HepG2 (cell line): ENCODE measurements at regions not wholly inside any gene's neighbourhood (a gene's known extent, or its start where the extent isn't known, plus 50 kb on each side); places are given as distances from the start of the nearest gene placed in this dataset.

Experiments used
- ATAC-seq: fragments of 200-7000 bp; cut with Tn5 transposase; 3 replicates; pipeline ENCODE4 v1.9.1; 2020; ENCODE audit warnings: mild to moderate bottlenecking, moderate library complexity
- BruUV-seq: library from RNA; stranded (reverse); fragments of 400-500 nt; replicated peaks from 2 replicates; lab custom pipeline; 2021; lab: Mats Ljungman, UMichigan
- CTCF ChIA-PET: fragments of 300-600 bp; formaldehyde crosslinking; extraction: SDS; loops from one replicate; lab custom pipeline; 2021; ENCODE audit warnings: low total read pairs, inconsistent platforms, low intra/inter-chr PET ratio; lab: Yijun Ruan, JAX
- POLR2A ChIA-PET: fragments of 350-600 bp; sonication (Branson Sonifier 250); formaldehyde crosslinking; loops from one replicate; lab custom pipeline; 2020; ENCODE audit warnings: antibody characterized with exemption, inconsistent platforms; lab: Yijun Ruan, JAX
- DNase-seq: peaks from one replicate; pipeline ENCODE4 v3.0.0-alpha.2; 2015; ENCODE audit warnings: low spot score
- FAIRE-seq: peaks from 3 replicates; lab custom pipeline; 2011; peaks lifted over from hg19 to GRCh38; lab: Jason Lieb, UNC
- H2AFZ ChIP-seq: one replicate; pipeline ENCODE4 v1.6.1; 2011; ENCODE audit warnings: low read length, inconsistent platforms
- H3K27ac ChIP-seq: fragments of 300-600 bp; 3 replicates; pipeline ENCODE4 v1.8.0; 2011; ENCODE audit warnings: mixed run types, mild to moderate bottlenecking, mixed read lengths, low read length, inconsistent platforms; ENCODE audit not compliant: insufficient read depth; ENCODE audit errors: extremely low read length
- H3K27me3 ChIP-seq, 2 experiments: fragments of 200-600 bp in 1 of 2; 2 replicates in 1 of 2; 3 replicates in 1 of 2; pipeline versions ENCODE4 v1.6.0 to v1.8.0; 2011; ENCODE audit warnings: low read length in 2 of 2, mild to moderate bottlenecking in 2 of 2, moderate library complexity in 2 of 2, inconsistent platforms in 1 of 2; ENCODE audit not compliant: insufficient read depth in 2 of 2, control insufficient read depth in 1 of 2
- H3K36me3 ChIP-seq, 2 experiments: fragments of 200-600 bp in 1 of 2; replicated peaks in 1 of 2; 2 replicates in 1 of 2; 3 replicates in 1 of 2; pipeline versions ENCODE4 v1.5.1 to v1.8.0; 2011; ENCODE audit warnings: low read length in 2 of 2, inconsistent platforms in 1 of 2; ENCODE audit not compliant: insufficient read depth in 2 of 2, control insufficient read depth in 1 of 2
- H3K4me1 ChIP-seq: 2 replicates; pipeline ENCODE4 v1.5.1; 2012; ENCODE audit warnings: low read length, inconsistent platforms; ENCODE audit not compliant: insufficient read depth
- H3K4me2 ChIP-seq: 2 replicates; pipeline ENCODE4 v1.6.0; 2011; ENCODE audit warnings: low read depth, low read length, inconsistent platforms
- H3K4me3 ChIP-seq, 3 experiments: fragments of 200-600 bp in 1 of 3; sonication (generic), shearing (Covaris generic) in 1 of 3; replicated peaks in 1 of 3; 2 replicates each; pipeline ENCODE4 v1.5.1; 2011 to 2016; ENCODE audit warnings: low read length in 3 of 3, inconsistent platforms in 2 of 3, low read depth in 2 of 3, mild to moderate bottlenecking in 2 of 3, control low read depth in 1 of 3, mixed read lengths in 1 of 3; ENCODE audit not compliant: insufficient read depth in 1 of 3
- H3K79me2 ChIP-seq: one replicate; pipeline ENCODE4 v1.6.1; 2011; ENCODE audit warnings: low read length, inconsistent platforms; ENCODE audit not compliant: insufficient read depth
- H3K9ac ChIP-seq: 2 replicates; pipeline ENCODE4 v1.6.0; 2011; ENCODE audit warnings: mild to moderate bottlenecking, low read depth, low read length, inconsistent platforms; ENCODE audit not compliant: insufficient read depth
- H3K9me3 ChIP-seq: 2 replicates; pipeline ENCODE4 v1.5.1; 2012; ENCODE audit warnings: mild to moderate bottlenecking, low read length
- H4K20me1 ChIP-seq: 2 replicates; pipeline ENCODE4 v1.6.0; 2011; ENCODE audit warnings: inconsistent platforms, mild to moderate bottlenecking, low read length, moderate library complexity; ENCODE audit not compliant: insufficient read depth
- KDM2A ChIP-seq: sonication (generic); formaldehyde crosslinking; IDR thresholded peaks from 2 replicates; pipeline ENCODE4 v1.4.0; 2020; ENCODE audit warnings: low read depth, missing genetic modification reagents, borderline replicate concordance
- TAF1 ChIP-seq: sonication (generic); formaldehyde crosslinking; IDR thresholded peaks from 2 replicates; pipeline ENCODE4 v1.4.0; 2020; ENCODE audit warnings: missing genetic modification reagents
- XBP1 ChIP-seq: sonication (generic); formaldehyde crosslinking; IDR thresholded peaks from 2 replicates; pipeline ENCODE4 v1.5.0; 2020; ENCODE audit warnings: missing genetic modification reagents
- ZNF343 ChIP-seq: sonication (generic); formaldehyde crosslinking; IDR thresholded peaks from 2 replicates; pipeline ENCODE4 v1.4.0; 2020; ENCODE audit warnings: mild to moderate bottlenecking, missing genetic modification reagents
- ZNF703 ChIP-seq: sonication (generic); formaldehyde crosslinking; IDR thresholded peaks from 2 replicates; pipeline ENCODE4 v1.5.1; 2020; ENCODE audit warnings: missing genetic modification reagents, mild to moderate bottlenecking, moderate library complexity, borderline replicate concordance
- ZSCAN22 ChIP-seq: sonication (generic); formaldehyde crosslinking; IDR thresholded peaks from 2 replicates; pipeline ENCODE4 v1.4.0; 2020; ENCODE audit warnings: mild to moderate bottlenecking, missing genetic modification reagents
- ZSCAN25 ChIP-seq: sonication (generic); formaldehyde crosslinking; IDR thresholded peaks from 2 replicates; pipeline ENCODE4 v1.8.0; 2022; ENCODE audit warnings: mild to moderate bottlenecking, missing genetic modification reagents
- WGBS: methylation state at CpG from one replicate; pipeline ENCODE4 v1.1.6; 2017; ENCODE audit warnings: low lambda C conversion rate; 5-methylcytosine and 5-hydroxymethylcytosine counted together
- in situ Hi-C: cut with HindIII; loops from 2 replicates; pipeline ENCODE4 v1.10.0; 2017; ENCODE audit warnings: low pct_unique_long_range_greater_than_20kb; ENCODE audit not compliant: extremely low pct_ligation_motif_present
- intact Hi-C: fragments of 100-400 bp; cut with micrococcal nuclease; formaldehyde crosslinking; loops from one replicate; pipeline ENCODE4 v1.10.0; 2022; ENCODE audit not compliant: unreplicated experiment
- TF ChIP-seq, protein P1 (sequence below): sonication (generic); formaldehyde crosslinking; IDR thresholded peaks from 2 replicates; pipeline ENCODE4 v1.8.1; 2023; ENCODE audit warnings: mild to moderate bottlenecking, moderate library complexity, missing genetic modification reagents
- TF ChIP-seq, protein P2 (sequence below): sonication (generic); formaldehyde crosslinking; IDR thresholded peaks from 2 replicates; pipeline ENCODE4 v1.8.1; 2023; ENCODE audit warnings: mild to moderate bottlenecking, missing genetic modification reagents, borderline replicate concordance

DNA sequence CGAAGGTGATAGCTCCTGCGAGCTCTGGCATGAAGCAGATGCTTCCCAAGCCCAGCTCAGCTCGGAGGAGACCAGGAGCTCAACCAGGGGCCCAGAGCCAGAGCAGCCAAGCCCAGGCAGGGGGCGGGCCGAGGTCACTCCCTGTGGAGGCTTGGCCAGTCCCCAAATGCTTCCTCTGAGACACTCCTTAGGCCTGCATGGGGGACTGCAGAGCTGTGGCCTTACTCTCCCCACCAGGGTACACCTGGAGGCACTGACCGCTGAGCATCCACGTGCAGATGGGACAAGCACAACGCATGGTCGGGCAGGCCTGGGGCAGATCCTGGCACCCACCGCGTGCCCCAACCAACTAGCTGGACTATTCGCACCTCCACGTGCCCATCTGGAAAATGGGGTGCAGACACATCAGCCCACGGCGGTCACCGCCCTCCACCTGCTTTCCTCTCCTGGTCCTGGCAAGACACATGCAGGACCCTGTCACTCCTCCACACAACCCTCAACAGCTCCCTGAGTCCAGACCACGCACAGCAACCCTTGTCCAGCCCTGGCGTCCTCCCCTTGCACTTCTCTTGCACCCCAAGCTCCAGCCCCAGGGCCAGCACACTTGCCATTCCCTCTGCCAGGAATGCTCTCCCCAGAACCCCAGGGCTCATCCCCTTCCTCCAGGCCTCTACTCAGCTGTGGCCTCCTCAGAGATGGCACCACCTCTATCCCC, 164.7 kb upstream of the IQSEC1 start (continued):
- TF ChIP-seq, protein P1, sequence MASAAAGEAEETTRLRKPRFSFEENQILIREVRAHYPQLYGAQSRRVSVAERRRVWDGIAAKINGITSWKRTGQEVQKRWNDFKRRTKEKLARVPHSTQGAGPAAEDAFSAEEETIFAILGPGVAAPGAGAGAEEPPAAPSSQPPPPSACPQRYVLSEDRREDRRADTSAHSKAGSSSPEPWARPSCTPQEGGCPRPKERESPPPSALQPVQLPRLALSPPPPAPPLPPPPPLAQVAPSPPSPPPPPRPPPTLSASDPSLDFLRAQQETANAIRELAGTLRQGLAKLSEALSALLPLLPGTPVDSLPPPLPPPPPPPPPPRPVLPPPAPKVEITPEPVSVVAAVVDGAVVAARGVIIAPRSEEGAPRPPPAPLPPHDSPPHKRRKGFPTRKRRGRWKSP (CRISPR knock-in tag): no peak
- TF ChIP-seq ZSCAN22 (no peak), TAF1 (CRISPR knock-in tag) (no peak), XBP1 (no peak)
- TF ChIP-seq, all 625 proteins: peak for 0

DNA sequence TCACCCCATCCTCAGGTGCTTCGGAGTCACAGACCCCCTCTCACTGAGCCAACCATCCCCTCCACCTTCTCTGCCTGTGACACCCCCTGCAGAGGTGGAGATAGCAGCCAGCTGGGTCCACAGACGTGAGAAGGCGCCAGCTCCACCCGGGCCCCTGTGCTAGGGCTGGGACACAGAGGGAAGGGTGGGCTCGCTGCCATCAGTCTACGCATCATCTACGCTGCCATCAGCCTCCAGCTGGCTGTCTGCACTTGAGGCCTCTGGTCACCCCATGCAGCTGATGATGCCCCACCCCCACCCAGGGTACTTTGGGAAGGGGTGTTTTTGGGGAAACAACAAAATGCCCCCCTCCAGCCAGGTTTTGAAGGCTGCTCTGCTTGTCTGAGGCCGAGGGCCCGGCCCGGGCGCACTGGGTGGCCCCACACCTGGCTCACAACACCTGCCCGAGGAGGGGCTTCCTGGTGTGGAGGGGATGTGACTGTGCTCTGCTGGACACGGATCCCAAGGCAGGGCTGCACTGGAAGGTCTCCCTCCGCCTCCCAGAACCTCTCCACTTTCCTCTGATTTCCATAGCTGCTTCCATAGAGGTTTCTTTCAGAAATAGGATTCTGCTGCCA, 163.4 kb upstream of the IQSEC1 start:
- no TSS peak for BruUV-seq
- H3K9me3 ChIP-seq: no peaks in the 10 kb centered on the region
- no peak overlapping the region for H3K9ac ChIP-seq
- H3K27me3 ChIP-seq: no peaks in the 10 kb centered on the region
- TF ChIP-seq ZNF703 (CRISPR knock-in tag) (no peak), ZSCAN25 (no peak), KDM2A (CRISPR knock-in tag) (no peak), ZNF343 (CRISPR knock-in tag) (no peak)
- TF ChIP-seq, protein P2, sequence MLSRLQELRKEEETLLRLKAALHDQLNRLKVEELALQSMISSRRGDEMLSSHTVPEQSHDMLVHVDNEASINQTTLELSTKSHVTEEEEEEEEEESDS (CRISPR knock-in tag): no peak
- TF ChIP-seq, all 625 proteins: peak for 0
- Histone ChIP-seq H4K20me1 (0 out of 2 replicates have a peak, but pooled peaks cover 4% of the 10 kb centered on the region), H3K4me2 (no peak overlapping the region), H2AFZ (no peak overlapping the region), H3K4me1 (peaks cover 12% of the 10 kb centered on the region; the same call in 1 of the 2 replicates), H3K27ac (no peak overlapping the region), H3K36me3 (peaks cover 1 to 51% of the 10 kb centered on the region in 2 experiments; a peak in 3 of 5 replicates), H3K79me2 (no peaks in the 10 kb centered on the region), H3K4me3 (no peak overlapping the region)
- FAIRE-seq: no peak
- ChIA-PET CTCF (no interaction called here), POLR2A (no interaction called here)
- no peak for DNase-seq
- 100% methylated on average over 3 of the region's 14 CpGs for WGBS
- ATAC-seq: no peak
- intact Hi-C loops (no loop called here), in situ Hi-C loops (no loop called here)
